ENCODE measurements at regions not wholly inside any gene's neighbourhood (a gene's known extent, or its start where the extent isn't known, plus 50 kb on each side); places are given as distances from the start of the nearest gene placed in this dataset.
A peak's percentile ranks its signal among the peaks of the same experiment; 100 is the strongest.

- DNase-seq: no peak
- Mint-ChIP-seq H3K27ac (ENCODE audit: unreplicated experiment) (no peak overlapping the region), H3K9me3 (ENCODE audit: unreplicated experiment) (peaks cover 2% of the 10 kb centered on the region), H3K4me1 (ENCODE audit: low read depth, unreplicated experiment) (peaks cover 23% of the 10 kb centered on the region), H3K27me3 (ENCODE audit: unreplicated experiment) (no peaks in the 10 kb centered on the region), H3K4me3 (ENCODE audit: unreplicated experiment) (no peak overlapping the region), H3K36me3 (ENCODE audit: unreplicated experiment) (no peaks in the 10 kb centered on the region)
- TF ChIP-seq CTCF (IDR thresholded peaks at IDR 0.05; ENCODE audit: partially characterized antibody, unreplicated experiment): no peak
Observed at GRCh38 chr6:114595591-114595990, 252.8 kb upstream of the HS3ST5 start.

- Mint-ChIP-seq H3K27ac (ENCODE audit: unreplicated experiment) (no peak overlapping the region), H3K27me3 (ENCODE audit: unreplicated experiment) (no peaks in the 10 kb centered on the region), H3K36me3 (ENCODE audit: unreplicated experiment) (no peaks in the 10 kb centered on the region), H3K4me3 (ENCODE audit: unreplicated experiment) (no peak overlapping the region), H3K4me1 (ENCODE audit: low read depth, unreplicated experiment) (peaks cover 22% of the 10 kb centered on the region), H3K9me3 (ENCODE audit: unreplicated experiment) (peaks cover 2% of the 10 kb centered on the region)
- DNase-seq: no peak
- no peak for TF ChIP-seq CTCF (IDR thresholded peaks at IDR 0.05; ENCODE audit: partially characterized antibody, unreplicated experiment)
Observed at GRCh38 chr6:114595186-114595585, 252.4 kb upstream of the HS3ST5 start.

GRCh38 chr6:114592506-114592905 is 249.7 kb upstream of the HS3ST5 start:
- Mint-ChIP-seq H3K4me1 (ENCODE audit: low read depth, unreplicated experiment) (peaks cover 24% of the 10 kb centered on the region), H3K27ac (ENCODE audit: unreplicated experiment) (no peak overlapping the region), H3K9me3 (ENCODE audit: unreplicated experiment) (peaks cover 2% of the 10 kb centered on the region), H3K27me3 (ENCODE audit: unreplicated experiment) (no peaks in the 10 kb centered on the region), H3K36me3 (ENCODE audit: unreplicated experiment) (no peaks in the 10 kb centered on the region), H3K4me3 (ENCODE audit: unreplicated experiment) (peak overlapping the region; percentile 16)
- no peak for DNase-seq
- TF ChIP-seq CTCF (IDR thresholded peaks at IDR 0.05; ENCODE audit: partially characterized antibody, unreplicated experiment): no peak

- H3K4me1 Mint-ChIP-seq (ENCODE audit: low read depth, unreplicated experiment): peaks cover 24% of the 10 kb centered on the region
- H3K4me3 Mint-ChIP-seq (ENCODE audit: unreplicated experiment): no peak overlapping the region
- TF ChIP-seq CTCF (IDR thresholded peaks at IDR 0.05; ENCODE audit: partially characterized antibody, unreplicated experiment): no peak
- peak; percentile 19 for DNase-seq
- H3K27me3 Mint-ChIP-seq (ENCODE audit: unreplicated experiment): no peaks in the 10 kb centered on the region
- no peak overlapping the region for H3K27ac Mint-ChIP-seq (ENCODE audit: unreplicated experiment)
- no peaks in the 10 kb centered on the region for H3K36me3 Mint-ChIP-seq (ENCODE audit: unreplicated experiment)
- H3K9me3 Mint-ChIP-seq (ENCODE audit: unreplicated experiment): no peaks in the 10 kb centered on the region
Observed at GRCh38 chr6:114588726-114589125, 245.9 kb upstream of the HS3ST5 start.

GRCh38 chr6:114586298-114586697 is 243.5 kb upstream of the HS3ST5 start:
- Mint-ChIP-seq H3K4me3 (ENCODE audit: unreplicated experiment) (no peak overlapping the region), H3K27me3 (ENCODE audit: unreplicated experiment) (no peaks in the 10 kb centered on the region), H3K27ac (ENCODE audit: unreplicated experiment) (no peak overlapping the region), H3K36me3 (ENCODE audit: unreplicated experiment) (peaks cover 11% of the 10 kb centered on the region), H3K4me1 (ENCODE audit: low read depth, unreplicated experiment) (peaks cover 14% of the 10 kb centered on the region), H3K9me3 (ENCODE audit: unreplicated experiment) (no peaks in the 10 kb centered on the region)
- TF ChIP-seq CTCF (IDR thresholded peaks at IDR 0.05; ENCODE audit: partially characterized antibody, unreplicated experiment): no peak
- DNase-seq: no peak
